ENCODE measurements at regions not wholly inside any gene's neighbourhood (a gene's known extent, or its start where the extent isn't known, plus 50 kb on each side); places are given as distances from the start of the nearest gene placed in this dataset.
"Not testable (repeated sequence)": the region's sequence is repeated elsewhere in the genome, so short reads cannot be mapped to it uniquely, and the experiment has no call there.

DNA sequence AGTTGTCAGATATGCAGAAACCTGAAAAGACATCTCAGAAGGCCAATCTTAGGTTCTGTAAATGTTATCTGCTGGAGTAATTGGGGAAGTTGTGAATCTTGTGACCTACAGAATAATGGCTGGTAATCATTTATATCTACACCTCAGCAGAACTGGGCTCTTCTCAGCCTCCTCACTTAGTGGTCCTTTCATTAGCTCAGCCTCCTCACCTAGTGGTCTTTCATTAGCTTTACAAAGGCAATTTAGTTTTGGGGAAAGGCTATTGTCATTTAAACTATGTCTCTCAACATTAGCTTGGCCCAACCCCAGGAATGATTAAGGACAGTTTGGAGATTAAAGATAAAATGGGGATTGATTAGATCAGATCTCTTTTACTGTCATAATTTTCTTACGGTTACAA is 284.2 kb upstream of the SGCD start:
- TF ChIP-seq, protein P1, sequence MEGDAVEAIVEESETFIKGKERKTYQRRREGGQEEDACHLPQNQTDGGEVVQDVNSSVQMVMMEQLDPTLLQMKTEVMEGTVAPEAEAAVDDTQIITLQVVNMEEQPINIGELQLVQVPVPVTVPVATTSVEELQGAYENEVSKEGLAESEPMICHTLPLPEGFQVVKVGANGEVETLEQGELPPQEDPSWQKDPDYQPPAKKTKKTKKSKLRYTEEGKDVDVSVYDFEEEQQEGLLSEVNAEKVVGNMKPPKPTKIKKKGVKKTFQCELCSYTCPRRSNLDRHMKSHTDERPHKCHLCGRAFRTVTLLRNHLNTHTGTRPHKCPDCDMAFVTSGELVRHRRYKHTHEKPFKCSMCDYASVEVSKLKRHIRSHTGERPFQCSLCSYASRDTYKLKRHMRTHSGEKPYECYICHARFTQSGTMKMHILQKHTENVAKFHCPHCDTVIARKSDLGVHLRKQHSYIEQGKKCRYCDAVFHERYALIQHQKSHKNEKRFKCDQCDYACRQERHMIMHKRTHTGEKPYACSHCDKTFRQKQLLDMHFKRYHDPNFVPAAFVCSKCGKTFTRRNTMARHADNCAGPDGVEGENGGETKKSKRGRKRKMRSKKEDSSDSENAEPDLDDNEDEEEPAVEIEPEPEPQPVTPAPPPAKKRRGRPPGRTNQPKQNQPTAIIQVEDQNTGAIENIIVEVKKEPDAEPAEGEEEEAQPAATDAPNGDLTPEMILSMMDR (IDR thresholded peaks at IDR 0.05): no peak
- H3K4me3 ChIP-seq: no peak overlapping the region
- H3K27ac ChIP-seq: no peak overlapping the region
- no peak for DNase-seq (ENCODE audit: low spot score)

DNA sequence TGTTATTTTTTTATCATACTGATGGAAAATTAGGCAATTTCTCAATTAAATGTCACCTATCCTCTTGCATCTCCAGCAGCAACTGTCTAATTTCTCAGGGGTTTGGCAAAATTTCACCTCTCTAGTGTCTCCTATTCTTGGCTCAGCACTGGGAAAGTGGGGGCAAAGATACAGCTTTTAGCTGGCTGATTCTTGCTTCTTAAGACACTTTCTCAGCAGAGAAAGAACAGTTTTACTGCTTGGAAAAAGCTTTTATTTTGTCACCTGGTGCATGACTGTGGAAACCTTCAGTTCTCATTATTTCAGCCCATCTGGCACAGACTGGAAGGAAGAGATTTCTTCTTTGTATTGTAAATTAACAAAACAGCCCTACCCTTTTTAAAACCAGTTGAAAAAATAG is 283.6 kb upstream of the SGCD start:
- DNase-seq (ENCODE audit: low spot score): no peak
- Histone ChIP-seq H3K4me3 (no peak overlapping the region), H3K27ac (no peak overlapping the region)
- TF ChIP-seq, protein P1 (IDR thresholded peaks at IDR 0.05): no peak

DNA sequence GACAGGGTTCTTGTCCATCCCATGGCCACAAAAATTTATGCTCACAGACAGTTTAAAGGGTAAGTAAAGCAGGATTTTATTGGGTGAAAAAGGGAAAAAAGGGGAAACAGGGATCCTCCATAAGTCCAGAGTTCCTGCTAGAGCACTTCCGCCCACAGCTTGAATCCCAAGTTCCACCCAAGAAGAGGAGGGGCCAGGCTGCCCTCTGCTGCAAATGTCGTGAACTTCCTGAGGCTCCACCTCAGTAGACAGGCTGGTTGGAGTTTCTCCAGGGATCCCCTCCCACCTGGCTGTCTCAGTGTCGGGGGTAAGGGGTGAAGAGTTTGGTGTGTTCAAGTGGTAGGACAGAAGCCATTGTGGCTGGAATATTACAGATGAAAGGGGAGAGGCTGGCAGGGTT is 275.0 kb upstream of the SGCD start:
- Histone ChIP-seq H3K4me3 (no peak overlapping the region), H3K27ac (no peak overlapping the region)
- TF ChIP-seq, protein P1 (IDR thresholded peaks at IDR 0.05): no peak
- no peak for DNase-seq (ENCODE audit: low spot score)

DNA sequence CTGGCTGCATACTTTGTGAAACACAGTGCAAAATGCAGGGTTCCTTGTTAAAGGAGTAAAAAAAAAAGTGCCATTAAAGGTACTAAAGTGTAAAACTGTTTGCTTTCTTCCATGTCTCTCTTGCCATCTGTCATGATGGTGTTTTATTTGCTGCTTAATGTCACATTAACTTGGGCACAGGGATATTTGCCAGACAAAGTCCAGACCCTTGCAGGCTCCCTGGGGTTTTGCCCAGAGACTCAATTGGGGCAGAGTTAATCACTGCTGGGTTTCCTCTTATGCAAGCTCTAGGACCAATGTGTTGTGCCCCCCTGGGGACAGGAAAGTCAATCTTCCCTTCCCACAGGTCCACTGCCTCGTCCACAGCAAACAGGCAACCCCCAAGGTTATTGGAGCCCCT is 274.3 kb upstream of the SGCD start:
- H3K4me3 ChIP-seq: no peak overlapping the region
- no peak overlapping the region for H3K27ac ChIP-seq
- TF ChIP-seq, protein P1 (IDR thresholded peaks at IDR 0.05): no peak
- no peak for DNase-seq (ENCODE audit: low spot score)

DNA sequence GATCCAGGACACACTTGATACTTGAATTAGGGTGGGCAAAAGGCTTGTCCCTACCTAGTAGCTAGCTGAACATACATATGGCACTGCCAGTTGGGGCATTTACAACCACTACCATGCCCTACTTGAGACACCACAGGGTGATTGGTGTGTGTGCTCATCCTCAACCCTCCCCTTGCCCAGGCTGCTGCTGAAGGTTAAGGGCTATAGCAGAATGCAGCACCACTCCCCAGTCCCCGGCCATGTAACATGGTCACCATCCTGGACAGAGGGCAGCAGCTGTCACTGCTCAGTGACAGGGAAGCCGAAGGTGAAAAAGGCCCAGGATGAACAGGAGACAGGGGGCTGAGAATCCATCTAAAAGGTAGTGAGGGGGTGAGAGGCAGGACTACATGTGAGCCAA is 273.9 kb upstream of the SGCD start:
- no peak for DNase-seq (ENCODE audit: low spot score)
- Histone ChIP-seq H3K27ac (no peak overlapping the region), H3K4me3 (no peak overlapping the region)
- TF ChIP-seq, protein P1 (IDR thresholded peaks at IDR 0.05): no peak

DNA sequence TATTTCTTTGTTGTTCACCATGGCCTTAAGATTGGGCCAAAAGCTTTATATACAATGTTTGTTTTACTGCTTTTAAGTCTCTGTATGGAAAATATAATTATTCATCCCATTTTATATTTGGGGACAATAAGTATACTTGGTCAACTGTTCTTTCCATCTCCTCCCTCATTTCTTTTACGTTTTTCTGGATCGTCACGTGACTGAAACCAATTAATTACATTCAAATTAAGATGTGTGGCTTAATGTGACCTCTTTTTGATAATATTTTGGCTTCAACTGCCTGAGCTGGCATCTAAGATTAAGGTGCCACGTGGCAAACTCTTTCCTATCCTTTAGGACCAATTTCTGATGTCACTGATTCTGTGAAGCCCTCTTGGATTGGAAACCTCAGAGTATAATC is 250.1 kb upstream of the SGCD start:
- Histone ChIP-seq H3K4me3 (no peak overlapping the region), H3K27ac (no peak overlapping the region)
- DNase-seq (ENCODE audit: low spot score): no peak
- TF ChIP-seq, protein P1 (IDR thresholded peaks at IDR 0.05): no peak

DNA sequence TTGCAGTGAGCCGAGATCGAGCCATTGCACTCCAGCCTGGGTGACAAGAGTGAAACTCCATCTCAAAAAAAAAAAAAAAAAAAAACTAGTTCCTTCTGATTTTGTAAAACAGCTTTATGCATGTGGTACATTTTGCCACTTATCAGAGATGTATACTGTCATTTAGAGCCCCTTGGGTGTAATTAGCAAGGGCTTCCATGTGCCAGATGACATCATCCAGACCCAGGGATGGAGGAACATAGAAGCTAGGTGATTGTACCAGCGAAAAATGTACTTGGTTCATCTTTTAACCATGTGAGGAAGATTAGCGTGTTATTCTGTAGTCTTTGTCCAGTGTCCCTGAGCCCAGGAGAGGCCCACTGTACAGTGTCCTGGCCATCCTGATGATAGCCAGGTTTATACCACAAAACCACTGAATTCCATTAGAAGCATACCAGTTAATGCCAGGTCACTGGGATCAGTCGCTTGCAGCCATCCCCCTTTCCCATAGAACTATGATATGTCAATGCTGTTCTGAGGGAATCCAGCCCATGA is 239.3 kb upstream of the SGCD start:
- no peak for DNase-seq (ENCODE audit: low spot score)
- no peak overlapping the region for H3K27ac ChIP-seq
- H3K4me3 ChIP-seq: no peak overlapping the region
- TF ChIP-seq, protein P1 (IDR thresholded peaks at IDR 0.05): no peak

DNA sequence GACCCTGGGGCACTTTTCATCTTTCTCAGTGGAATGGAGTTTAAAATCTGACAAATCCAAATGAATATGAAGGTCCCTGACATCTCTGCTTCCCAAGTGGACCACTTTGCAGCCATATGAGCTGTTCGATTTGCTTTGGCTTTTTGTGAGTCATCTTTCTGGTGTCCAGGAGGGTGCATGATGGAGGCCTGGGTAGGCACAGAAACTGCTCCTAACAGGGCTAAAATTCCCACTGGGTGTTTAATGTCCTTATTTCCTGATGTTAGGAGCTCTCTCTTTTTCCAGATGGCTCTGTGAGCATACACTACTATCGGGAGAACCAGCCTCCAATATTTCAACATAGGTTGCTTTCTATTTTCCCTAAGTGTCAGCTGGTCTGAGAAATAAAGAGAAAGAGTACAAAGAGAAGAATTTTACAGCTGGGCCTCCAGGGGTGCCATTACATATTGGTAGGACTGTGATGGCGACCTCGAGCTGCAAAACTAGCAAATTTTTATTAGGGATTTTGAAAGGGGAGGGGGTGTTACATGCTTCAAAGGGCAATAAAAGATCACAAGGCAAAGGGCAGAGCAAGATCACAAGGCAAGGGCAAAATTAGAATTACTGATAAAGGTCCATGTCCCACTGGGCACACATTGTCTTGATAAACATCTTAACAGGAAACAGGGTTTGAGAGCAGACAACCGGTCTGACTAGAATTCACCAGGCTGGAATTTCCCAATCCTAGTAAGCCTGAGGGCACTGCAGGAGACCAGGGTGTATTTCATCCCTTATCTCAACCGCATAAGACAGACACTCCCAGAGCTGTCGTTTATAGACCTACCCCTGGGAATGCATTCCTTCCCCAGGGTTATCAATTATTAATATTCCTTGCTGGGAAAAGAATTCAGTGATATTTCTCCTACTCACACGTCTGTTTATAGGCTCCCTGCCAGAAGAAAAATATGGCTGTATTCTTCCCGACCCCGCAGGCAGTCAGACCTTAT is 236.7 kb upstream of the SGCD start:
- H3K27ac ChIP-seq; DNase-seq (ENCODE audit: low spot score); H3K4me3 ChIP-seq: not testable (repeated sequence)
